Stimulated activated CD4-positive, alpha-beta T cell treated with anti-CD3 and anti-CD28 coated beads, TNF-alpha, amount 100 ng/mL, for 48 hours (primary cell): ENCODE measurements at regions not wholly inside any gene's neighbourhood (a gene's known extent, or its start where the extent isn't known, plus 50 kb on each side); places are given as distances from the start of the nearest gene placed in this dataset.

ENCODE experiments used
- DNase-seq, 3 donors: peaks; one replicate each; pipeline ENCODE4 v3.0.0-alpha.2; 2020; ENCODE audit warnings: low read depth in 3 of 3

DNA sequence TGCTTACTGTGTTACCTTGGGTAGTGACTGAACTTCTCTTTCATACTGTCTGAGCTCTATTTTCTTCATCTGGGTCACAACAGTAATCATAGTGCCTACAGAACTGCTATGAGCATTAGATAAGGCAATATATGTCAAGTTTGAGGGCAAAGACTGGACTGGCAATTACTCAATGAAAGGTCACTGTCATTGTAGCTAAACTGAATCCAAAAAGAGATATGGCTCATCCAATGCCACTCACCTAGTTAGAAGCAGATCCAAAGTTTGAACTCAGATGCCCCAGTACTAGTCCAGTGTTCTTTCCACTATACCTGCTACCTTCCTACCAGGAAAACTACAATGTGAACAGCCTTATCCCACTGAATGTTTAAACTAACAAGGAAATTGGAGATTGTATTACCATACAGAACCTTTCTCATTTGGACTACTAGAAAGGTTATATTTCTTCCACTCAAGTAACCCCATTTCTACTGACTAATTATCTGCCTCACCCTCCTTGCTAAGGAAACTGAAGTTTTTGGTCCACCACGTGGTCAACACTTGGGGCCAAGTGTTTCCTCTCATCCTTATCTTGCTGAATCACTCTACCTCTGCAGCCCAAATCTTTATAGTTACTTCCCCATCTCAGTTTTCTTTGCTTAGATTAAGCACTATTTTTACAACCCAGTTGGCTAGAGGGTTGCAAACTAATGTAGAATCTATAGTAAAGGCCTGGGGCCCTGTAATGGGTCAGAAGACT is 202.3 kb upstream of the LPP start:
- no peak for DNase-seq

GRCh38 chr3:187952849-187953248 is 201.1 kb upstream of the LPP start:
- no peak for DNase-seq

- no peak for DNase-seq
These were observed 199.5 kb upstream of the LPP start for GRCh38 chr3:187954516-187954872.

GRCh38 chr3:187954873-187955586 is 198.9 kb upstream of the LPP start:
- no peak for DNase-seq

DNA sequence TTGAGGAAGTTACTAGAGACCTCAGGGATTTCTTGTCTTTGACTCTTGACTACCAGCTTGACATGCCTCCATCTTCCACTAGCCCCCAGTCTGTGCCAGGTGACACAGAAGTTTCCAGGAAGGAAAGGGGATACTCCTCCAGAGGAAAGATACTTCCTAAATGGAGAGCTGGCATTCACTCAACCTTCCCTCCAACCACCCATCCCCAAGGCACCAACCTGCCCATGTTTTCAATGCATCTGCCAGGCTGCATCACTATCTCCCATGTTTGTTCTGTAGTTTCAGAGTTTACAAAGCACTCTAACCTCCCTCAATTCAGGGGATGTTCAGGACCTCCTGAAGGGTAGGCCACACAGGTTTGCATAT is 198.4 kb upstream of the LPP start:
- DNase-seq = no peak

GRCh38 chr3:187957165-187957581 is 196.8 kb upstream of the LPP start:
- DNase-seq = no peak

GRCh38 chr3:187957582-187957981 is 196.4 kb upstream of the LPP start:
- no peak for DNase-seq

DNA sequence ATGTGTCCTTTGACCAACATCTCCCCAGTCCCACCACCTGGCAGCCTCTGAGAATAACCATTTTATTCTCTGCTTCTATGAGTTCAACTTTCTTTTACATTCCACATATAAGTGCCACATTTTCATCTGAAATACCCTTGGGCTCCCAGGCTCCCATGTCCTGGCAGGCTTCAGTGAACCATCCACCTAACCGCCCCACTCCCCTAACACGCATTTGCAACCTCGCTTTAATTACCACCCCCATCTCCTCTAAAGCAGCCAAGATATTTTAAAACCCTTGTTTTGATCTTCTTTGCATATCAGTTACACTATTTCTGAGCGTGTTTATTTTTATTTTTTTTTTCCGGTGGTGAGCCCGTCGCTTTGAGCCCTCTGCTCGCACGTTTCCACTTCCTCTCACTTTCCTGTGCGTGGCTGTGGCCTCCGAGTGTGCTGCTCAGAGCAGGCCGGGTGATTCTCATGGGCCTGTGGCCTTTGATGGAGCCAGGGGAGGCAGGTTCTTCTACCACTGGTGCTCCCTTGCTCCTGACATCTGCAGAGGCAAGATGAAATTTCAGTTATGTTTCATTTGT is 195.4 kb upstream of the LPP start:
- peak in 1 of 3 donors; percentile 38 for DNase-seq

- no peak for DNase-seq
These were observed 193.1 kb upstream of the LPP start for GRCh38 chr3:187960820-187961219.

DNA sequence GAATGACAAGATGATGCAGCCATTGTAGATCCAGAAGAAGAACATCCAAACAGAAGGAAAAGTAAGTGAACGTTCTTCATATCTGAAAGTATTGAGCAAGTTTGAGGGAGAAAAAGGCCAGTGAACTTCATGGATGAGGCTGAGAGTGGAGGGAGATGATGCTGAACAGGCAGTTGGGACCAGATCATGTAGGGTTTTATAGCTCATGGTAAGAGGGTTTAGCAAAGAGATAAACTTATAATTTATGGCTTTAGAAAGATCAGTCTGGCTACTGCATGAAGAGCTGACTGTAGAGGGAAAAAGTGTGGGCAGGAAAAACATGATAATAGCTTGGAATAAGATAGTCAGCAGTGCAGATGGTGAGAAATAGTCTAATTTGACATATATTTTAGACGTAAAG is 192.6 kb upstream of the LPP start:
- no peak for DNase-seq

DNA sequence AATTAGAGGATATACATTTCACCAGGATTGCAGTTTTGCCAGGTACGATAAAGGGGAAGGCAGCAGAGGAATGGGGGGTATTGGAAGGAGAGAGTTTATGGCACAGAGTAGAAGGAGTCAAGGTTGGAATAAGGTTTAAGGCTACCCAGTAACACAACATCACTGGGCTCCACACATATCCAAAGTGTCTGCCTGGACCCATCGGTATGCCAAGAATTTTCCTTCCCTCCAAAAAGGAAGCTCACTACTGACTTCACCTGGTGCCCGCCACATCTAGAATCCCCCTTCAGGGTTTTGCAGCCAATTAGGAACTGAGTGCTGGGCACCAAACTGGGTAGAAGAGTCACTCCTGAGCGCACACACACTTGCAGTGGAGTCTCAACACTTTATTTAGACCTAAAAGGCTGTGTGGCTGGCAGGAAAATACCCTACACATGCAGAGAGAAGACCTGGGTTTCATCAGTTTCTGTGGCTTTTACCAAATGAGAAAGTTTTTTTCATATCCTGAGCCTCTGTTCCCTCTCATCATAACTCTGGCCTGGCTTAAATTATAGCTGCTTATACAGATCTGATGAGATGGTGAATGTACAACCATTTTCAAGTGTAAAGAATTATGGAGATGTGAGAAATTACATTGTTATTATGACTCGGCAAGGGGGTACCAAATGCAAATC is 190.8 kb upstream of the LPP start:
- no peak for DNase-seq

DNA sequence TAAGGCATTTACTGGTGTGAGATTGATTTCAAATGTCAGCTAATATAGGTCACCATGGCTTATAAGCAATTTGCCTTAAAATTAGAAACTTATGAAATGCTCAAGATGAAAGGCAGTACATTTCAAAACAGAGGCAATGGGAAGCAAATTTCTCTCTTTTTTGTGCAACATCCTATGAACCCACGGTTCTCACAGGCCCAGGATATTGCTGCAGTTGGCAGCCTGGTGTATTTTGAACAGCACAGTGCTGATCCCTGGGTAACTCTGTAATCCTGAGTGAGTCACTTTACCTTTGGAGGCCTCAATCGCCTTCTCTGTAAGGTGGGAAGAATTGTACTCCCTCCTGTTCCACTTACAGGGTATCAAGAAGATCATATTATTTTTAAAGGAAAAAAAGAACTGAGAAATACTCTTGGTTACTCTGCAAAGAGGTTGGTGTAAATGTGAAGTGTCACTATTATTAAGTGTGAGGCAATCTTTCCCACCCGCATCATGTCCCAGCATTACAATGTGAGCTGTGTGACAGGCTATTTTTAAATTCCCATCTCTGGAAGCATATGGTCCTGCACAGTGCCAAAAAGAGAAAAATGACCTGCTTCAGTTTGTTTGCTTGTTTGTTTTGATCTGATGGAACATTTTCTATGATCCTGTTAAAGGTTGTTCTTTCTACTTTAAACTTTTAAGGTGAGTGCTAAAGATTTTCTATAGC is 190.1 kb upstream of the LPP start:
- DNase-seq = no peak

DNA sequence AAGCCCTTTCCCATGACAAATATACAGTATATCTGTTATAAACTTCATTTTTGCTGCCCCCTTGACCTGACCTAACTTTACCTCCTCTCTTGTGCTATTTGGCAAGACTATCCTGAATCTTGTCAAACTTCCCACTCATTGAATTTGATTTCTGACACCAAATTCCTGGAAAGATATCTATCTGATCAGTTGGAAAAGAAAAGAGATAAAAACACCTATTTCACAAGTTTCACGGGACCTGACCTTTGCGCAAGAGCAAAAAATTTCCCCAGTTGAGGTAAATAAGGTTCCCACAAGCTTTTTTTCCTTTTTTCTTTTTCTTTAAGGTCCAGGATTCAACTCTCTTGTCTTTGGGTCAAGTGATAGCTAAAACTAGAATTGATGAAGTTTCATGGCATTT is 189.2 kb upstream of the LPP start:
- DNase-seq = no peak

GRCh38 chr3:187966096-187966495 is 187.9 kb upstream of the LPP start:
- DNase-seq = no peak

DNA sequence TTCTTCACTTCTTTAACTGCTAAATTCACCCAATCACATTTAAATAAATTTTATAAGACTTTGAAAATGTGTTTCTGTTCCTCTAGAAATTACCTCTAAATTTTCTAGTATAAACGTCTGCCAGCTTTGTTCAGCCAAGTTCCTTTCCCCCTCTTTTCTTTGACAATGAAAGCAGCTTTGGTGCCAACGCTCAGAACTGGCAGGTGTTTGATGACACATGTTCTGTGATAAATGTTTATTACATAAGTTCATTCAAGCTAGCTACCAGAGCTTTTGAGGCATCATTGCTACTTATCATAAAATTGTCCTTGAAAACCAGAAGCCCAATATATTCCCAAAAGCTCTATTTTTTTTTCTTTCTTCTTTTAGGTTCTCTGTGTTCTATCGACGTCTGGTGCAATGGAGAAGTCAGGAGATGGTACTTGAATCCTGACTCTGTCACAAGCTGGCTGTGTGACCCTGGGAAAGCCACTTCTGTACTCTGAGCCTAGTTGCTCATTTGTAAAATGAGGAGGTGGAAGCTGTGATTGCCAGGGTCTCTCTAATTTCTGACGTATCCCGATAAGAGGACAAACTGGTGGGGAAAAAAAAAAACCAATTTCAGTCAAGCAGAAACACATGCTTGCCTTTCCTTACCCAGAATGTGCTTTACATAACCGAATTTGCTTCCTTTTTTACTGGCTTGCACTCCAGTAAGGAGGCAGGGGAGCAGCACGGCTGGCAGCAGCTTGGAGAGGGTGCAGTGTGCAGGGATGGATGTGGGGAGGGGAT is 187.1 kb upstream of the LPP start:
- DNase-seq = no peak

DNA sequence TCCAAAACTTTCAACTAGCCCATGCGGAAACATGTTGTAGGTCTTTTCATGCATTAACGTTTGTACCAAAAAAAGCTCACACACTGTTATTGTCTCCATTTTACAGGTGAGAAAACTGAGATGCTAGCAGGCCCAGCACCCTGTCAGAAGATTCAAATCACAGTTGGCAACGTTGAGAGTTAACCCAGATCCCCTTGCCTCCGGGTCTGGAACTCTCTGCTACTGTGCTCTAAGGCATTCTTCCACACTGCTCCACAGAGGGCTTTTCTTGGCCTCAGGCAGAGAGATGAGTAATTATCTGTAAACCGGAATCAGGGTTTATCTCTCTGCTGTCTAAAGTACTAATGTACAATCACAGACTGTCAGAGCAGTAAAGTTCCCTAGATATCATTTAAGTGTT is 186.0 kb upstream of the LPP start:
- no peak for DNase-seq

GRCh38 chr3:187968883-187969580 is 184.9 kb upstream of the LPP start:
- no peak for DNase-seq

DNA sequence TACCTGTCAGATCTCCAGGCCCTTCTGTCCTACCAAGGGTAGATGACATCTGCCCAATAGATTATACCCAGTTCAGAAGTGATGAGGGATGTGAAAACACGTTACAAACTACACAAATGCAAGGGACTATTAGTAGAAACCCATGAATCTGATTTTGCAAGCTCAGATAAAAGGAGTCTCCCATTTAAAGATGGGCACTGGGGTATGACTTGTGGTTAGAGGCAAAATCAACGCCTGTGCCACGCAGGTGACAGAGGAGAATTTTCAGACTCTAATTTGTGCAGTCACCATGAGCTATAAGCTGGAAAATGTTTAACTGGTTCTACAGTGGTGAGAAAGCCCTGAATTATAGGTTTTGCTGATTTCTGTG is 184.4 kb upstream of the LPP start:
- DNase-seq = no peak

DNA sequence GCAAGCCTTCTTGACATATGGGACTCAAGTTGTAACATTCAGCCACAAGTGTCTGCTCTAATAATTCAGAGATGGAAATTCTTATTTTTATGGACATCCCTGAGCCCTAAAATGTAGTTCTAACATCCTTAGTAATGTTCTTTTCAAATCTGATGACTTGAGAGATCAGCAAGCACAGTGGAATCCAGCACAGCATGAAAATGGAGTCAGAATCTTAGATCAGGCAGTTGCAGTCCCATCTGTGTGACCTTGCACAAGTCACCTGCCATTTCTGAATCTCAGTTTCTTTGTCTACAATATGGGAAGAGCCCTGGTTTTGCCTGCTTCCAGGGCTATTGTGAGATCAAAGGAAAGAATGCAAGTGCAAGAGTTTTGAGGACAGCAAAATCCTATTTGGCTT is 183.9 kb upstream of the LPP start:
- DNase-seq = no peak

DNA sequence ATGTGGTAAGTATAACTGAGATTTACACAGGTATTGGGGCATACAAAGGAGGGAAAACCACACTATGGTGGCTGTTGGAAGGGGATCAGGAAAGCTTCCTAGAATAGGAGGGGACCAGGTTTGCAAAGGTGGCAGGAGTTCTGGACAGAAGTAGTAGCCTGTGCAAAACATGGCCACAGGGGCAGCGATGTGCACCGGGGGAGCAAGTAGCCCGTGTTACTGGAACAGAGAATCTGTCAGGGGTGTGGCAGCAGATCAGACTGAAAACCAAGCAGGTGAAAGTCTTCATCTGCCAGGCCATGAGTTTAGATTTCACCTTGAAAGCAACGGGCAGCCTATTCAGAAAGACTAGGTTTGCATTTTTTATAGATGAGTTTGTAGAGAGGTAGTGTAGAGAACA is 182.3 kb upstream of the LPP start:
- DNase-seq = no peak

DNA sequence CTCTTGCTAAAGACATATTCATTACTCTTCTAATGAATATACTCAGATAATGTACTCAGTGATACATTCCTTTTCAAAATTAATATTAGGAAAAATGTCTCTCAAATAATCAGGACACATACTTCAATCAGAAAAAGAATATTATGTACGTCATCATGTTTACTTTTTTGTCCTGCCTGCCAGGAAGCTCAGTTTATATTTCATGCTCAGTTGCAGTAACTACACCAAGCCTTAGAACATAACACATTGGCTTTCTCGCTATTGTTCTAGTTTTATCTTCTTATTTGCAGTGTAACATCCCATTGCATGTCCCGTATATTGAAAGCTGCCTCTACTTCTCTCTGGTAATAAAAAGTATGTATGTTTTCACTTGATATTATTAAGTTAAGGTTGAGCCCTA is 181.5 kb upstream of the LPP start:
- no peak for DNase-seq
